Transverse colon (tissue), 3 donors: ENCODE measurements at regions not wholly inside any gene's neighbourhood (a gene's known extent, or its start where the extent isn't known, plus 50 kb on each side); places are given as distances from the start of the nearest gene placed in this dataset.

Experiments
- EP300 ChIP-seq: sonication (generic); formaldehyde crosslinking; IDR thresholded peaks from one replicate; pipeline ENCODE4 v1.6.1; 2017; ENCODE audit warnings: antibody characterized with exemption, low read depth
- POLR2A ChIP-seq: fragments of 450-650 bp; IDR thresholded peaks from one replicate; pipeline ENCODE4 v1.6.1; 2016; ENCODE audit warnings: antibody characterized with exemption, mild to moderate bottlenecking, moderate library complexity
- TF ChIP-seq, protein P1 (sequence below), 5 experiments: fragments of 200-600 bp in 3 of 5; fragments of 450-650 bp in 2 of 5; sonication (generic) in 3 of 5; IDR thresholded peaks; 1 replicate in 2 of 5; 2 replicates in 3 of 5; pipeline ENCODE4 v1.5.1; 2016 to 2017; ENCODE audit warnings: antibody characterized with exemption in 5 of 5, inconsistent platforms in 3 of 5, mild to moderate bottlenecking in 2 of 5, moderate library complexity in 1 of 5

DNA sequence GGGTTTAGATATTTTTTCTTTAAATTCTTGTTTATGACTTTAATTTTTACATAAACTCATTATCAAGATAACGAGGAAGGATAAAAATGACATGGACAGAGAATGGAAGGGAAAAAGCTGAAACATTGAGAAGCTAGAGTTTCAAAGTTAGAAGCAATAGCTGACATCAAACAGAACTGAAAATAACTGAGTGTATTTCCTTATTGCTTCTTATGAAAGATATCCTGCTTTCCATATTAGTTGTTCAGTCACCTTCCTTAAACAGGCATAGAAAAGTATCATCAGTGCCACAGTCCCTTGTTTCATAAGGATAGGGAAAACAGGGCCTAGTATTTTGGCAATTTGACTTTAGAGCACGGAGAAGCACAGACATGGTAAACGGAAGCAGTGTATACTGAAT lies 460.5 kb upstream of the GHITM start:
- TF ChIP-seq EP300 = no peak
- TF ChIP-seq POLR2A = no peak
- TF ChIP-seq, protein P1, sequence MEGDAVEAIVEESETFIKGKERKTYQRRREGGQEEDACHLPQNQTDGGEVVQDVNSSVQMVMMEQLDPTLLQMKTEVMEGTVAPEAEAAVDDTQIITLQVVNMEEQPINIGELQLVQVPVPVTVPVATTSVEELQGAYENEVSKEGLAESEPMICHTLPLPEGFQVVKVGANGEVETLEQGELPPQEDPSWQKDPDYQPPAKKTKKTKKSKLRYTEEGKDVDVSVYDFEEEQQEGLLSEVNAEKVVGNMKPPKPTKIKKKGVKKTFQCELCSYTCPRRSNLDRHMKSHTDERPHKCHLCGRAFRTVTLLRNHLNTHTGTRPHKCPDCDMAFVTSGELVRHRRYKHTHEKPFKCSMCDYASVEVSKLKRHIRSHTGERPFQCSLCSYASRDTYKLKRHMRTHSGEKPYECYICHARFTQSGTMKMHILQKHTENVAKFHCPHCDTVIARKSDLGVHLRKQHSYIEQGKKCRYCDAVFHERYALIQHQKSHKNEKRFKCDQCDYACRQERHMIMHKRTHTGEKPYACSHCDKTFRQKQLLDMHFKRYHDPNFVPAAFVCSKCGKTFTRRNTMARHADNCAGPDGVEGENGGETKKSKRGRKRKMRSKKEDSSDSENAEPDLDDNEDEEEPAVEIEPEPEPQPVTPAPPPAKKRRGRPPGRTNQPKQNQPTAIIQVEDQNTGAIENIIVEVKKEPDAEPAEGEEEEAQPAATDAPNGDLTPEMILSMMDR (IDR thresholded peaks at IDR 0.05) = no peak
